Upper lobe of left lung (tissue), 6 donors: ENCODE measurements at regions not wholly inside any gene's neighbourhood (a gene's known extent, or its start where the extent isn't known, plus 50 kb on each side); places are given as distances from the start of the nearest gene placed in this dataset.
A peak's percentile ranks its signal among the peaks of the same experiment; 100 is the strongest.

ENCODE experiments used
- ATAC-seq, 2 donors: fragments of 200-7000 bp; cut with Tn5 transposase; one replicate each; pipeline ENCODE4 v1.9.1; 2022; ENCODE audit warnings: mild to moderate bottlenecking in 2 of 2, moderate library complexity in 2 of 2; ENCODE audit not compliant: low FRiP score in 2 of 2
- DNase-seq, 2 donors: peaks; one replicate each; pipeline ENCODE4 v3.0.0-alpha.2; 2019 to 2020
- H3K27ac ChIP-seq, 4 donors: fragments of 200-600 bp; sonication (generic); one replicate each; pipeline ENCODE4 v1.5.1; 2016 to 2019
- H3K27me3 ChIP-seq, 4 donors: fragments of 200-600 bp; sonication (generic); one replicate each; pipeline ENCODE4 v1.5.1; 2017 to 2019
- H3K36me3 ChIP-seq, 4 donors: fragments of 200-600 bp; sonication (generic); one replicate each; pipeline ENCODE4 v1.5.1; 2016 to 2019
- H3K4me1 ChIP-seq, 4 donors: fragments of 200-600 bp; sonication (generic); one replicate each; pipeline ENCODE4 v1.5.1; 2018 to 2019
- H3K4me3 ChIP-seq, 4 donors: fragments of 200-600 bp; sonication (generic); one replicate each; pipeline ENCODE4 v1.5.1; 2017 to 2019; ENCODE audit warnings: mild to moderate bottlenecking in 2 of 4, moderate library complexity in 1 of 4
- H3K9me3 ChIP-seq, 4 donors: fragments of 200-600 bp; sonication (generic); one replicate each; pipeline ENCODE4 v1.5.1; 2018 to 2019
- EP300 ChIP-seq, 4 donors: sonication (generic); formaldehyde crosslinking; IDR thresholded peaks; one replicate each; pipeline ENCODE4 v1.5.1; 2017; ENCODE audit warnings: antibody characterized with exemption in 4 of 4, control low read depth in 2 of 4
- POLR2A ChIP-seq, 4 donors: fragments of 450-650 bp; IDR thresholded peaks; one replicate each; pipeline ENCODE4 v1.5.1; 2016 to 2017; ENCODE audit warnings: antibody characterized with exemption in 4 of 4, mild to moderate bottlenecking in 2 of 4
- POLR2AphosphoS5 ChIP-seq, 2 donors: sonication (generic); formaldehyde crosslinking; IDR thresholded peaks; one replicate each; pipeline ENCODE4 v1.5.1; 2017; ENCODE audit warnings: antibody characterized with exemption in 2 of 2
- WGBS, 2 donors: methylation state at CpG; one replicate each; pipeline ENCODE4 v1.1.5; 2017 to 2018; 5-methylcytosine and 5-hydroxymethylcytosine counted together
- TF ChIP-seq, protein P1 (sequence below), 6 experiments: fragments of 450-650 bp in 4 of 6; fragments of 200-600 bp in 2 of 6; sonication (generic) in 2 of 6; IDR thresholded peaks; one replicate each; pipeline ENCODE4 v1.5.1; 2016 to 2019; ENCODE audit warnings: antibody characterized with exemption in 6 of 6
- donor health status: DM: no; HTN: no; CAD: no; lungs with moderate emphysema.
- donor health status: DM: no; HTN: yes; CAD: no; lungs with severe emphysema.

DNA sequence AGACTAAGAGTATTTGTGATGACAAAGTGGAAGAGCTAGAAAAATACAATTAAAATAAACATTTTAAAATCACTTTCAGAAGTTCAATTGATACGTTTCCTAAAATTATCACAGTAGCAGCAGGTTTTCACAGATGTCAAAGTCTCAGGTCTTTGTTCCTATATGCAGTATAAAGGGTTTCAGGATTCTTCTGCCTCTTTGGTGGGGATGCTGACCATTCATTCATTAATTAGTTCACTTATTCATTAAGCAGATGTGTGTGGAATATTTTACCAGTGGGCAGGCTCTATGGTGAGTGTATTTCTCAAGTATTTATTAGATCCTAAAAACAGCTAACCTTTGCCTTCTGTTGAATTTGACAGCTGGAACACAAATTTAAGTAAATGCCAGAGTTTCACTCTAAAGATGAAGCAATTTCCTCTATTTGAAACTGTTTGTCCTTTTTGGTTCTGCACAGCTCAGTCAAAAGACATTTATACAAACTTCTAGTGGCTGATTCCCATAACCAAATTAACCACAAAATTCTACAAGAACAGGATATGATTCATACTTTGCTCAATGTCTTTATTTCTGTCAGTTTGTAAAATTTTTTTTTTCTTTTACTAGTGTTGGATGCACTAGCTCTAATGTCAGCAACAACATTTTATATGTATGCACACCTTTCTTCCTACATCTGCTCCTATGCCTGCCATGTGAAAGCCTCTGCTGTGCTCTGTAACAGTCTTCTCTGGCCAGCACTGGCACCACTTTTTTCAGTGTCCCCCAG, 75.9 kb upstream of the PRR16 start:
- ATAC-seq: peak; percentile 26 to 84

DNA sequence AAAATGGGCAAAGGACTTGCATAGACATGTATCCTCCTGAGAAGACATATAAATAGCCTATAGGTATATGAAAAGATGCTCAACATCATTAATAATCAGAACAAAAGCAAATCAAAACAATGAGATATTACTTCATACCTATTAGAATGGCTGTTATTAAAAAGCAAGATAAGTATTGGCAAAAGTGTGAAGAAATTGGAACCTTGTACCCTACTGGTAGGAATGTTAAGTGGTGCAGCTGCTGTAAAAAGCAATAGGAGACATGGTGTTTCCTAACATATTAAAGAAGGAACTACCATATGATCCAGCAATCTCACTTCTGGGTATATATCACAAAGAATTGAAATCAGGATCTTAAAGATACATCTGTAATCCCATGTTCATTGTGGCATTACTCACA, 69.8 kb upstream of the PRR16 start:
- Histone ChIP-seq H3K36me3 (no peaks in the 10 kb centered on the region), H3K4me3 (no peak overlapping the region), H3K27me3 (no peaks in the 10 kb centered on the region), H3K4me1 (no peaks in the 10 kb centered on the region), H3K9me3 (peaks cover 0 to 2% (median under 1%) of the 10 kb centered on the region in 4 donors), H3K27ac (no peak overlapping the region)
- ATAC-seq (no peak), DNase-seq (no peak)
- TF ChIP-seq EP300 (IDR thresholded peaks at IDR 0.05) (no peak), POLR2AphosphoS5 (IDR thresholded peaks at IDR 0.05) (no peak), POLR2A (IDR thresholded peaks at IDR 0.05) (no peak)
- TF ChIP-seq, protein P1, sequence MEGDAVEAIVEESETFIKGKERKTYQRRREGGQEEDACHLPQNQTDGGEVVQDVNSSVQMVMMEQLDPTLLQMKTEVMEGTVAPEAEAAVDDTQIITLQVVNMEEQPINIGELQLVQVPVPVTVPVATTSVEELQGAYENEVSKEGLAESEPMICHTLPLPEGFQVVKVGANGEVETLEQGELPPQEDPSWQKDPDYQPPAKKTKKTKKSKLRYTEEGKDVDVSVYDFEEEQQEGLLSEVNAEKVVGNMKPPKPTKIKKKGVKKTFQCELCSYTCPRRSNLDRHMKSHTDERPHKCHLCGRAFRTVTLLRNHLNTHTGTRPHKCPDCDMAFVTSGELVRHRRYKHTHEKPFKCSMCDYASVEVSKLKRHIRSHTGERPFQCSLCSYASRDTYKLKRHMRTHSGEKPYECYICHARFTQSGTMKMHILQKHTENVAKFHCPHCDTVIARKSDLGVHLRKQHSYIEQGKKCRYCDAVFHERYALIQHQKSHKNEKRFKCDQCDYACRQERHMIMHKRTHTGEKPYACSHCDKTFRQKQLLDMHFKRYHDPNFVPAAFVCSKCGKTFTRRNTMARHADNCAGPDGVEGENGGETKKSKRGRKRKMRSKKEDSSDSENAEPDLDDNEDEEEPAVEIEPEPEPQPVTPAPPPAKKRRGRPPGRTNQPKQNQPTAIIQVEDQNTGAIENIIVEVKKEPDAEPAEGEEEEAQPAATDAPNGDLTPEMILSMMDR (IDR thresholded peaks at IDR 0.05): no peak

More for the DNA sequence above, 75.9 kb upstream of the PRR16 start:
- WGBS, 2 donors: 39 to 57% methylated on average over 1 of the region's 1 CpG
- no peak for DNase-seq
- H3K4me3 ChIP-seq: no peak overlapping the region
- peak overlapping the region in 3 of 4 donors; percentile 33 to 74 (median 46) for H3K27ac ChIP-seq
- no peaks in the 10 kb centered on the region for H3K9me3 ChIP-seq
- no peaks in the 10 kb centered on the region for H3K36me3 ChIP-seq
- no peaks in the 10 kb centered on the region for H3K27me3 ChIP-seq
- peak in 1 of 2 donors; percentile 37 for TF ChIP-seq POLR2AphosphoS5 (IDR thresholded peaks at IDR 0.05)
- TF ChIP-seq, protein P1 (IDR thresholded peaks at IDR 0.05): no peak
- TF ChIP-seq EP300 (IDR thresholded peaks at IDR 0.05): no peak
- no peak for TF ChIP-seq POLR2A (IDR thresholded peaks at IDR 0.05)
- H3K4me1 ChIP-seq: peaks cover 0 to 7% (median 4%) of the 10 kb centered on the region in 4 donors

DNA sequence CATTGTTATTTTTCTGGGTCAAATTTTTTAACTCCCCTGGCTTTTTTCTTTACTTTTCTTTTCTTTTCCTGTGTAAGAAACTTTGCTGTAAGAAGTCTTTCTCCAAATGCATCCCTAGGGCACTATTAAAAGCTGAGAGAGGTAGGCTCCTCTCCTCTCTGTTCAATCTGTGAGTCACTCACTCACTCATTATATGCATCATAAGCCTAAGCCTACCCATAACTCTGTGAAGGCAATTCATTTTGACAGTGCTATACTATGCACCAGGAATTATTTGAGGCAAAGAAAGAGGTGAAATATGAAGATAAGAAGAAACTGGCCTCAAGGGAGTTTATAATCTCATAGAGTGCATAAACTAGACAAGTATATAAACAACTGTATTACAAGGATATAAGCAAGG, 67.9 kb upstream of the PRR16 start:
- TF ChIP-seq POLR2AphosphoS5 (IDR thresholded peaks at IDR 0.05): no peak
- TF ChIP-seq, protein P1 (IDR thresholded peaks at IDR 0.05): no peak
- TF ChIP-seq POLR2A (IDR thresholded peaks at IDR 0.05): no peak
- no peak for TF ChIP-seq EP300 (IDR thresholded peaks at IDR 0.05)
- Histone ChIP-seq H3K36me3 (no peaks in the 10 kb centered on the region), H3K27ac (no peak overlapping the region), H3K9me3 (peaks cover 0 to 4% (median 2%) of the 10 kb centered on the region in 4 donors), H3K4me3 (no peak overlapping the region), H3K27me3 (no peaks in the 10 kb centered on the region), H3K4me1 (no peaks in the 10 kb centered on the region)
- DNase-seq (no peak), ATAC-seq (no peak)

DNA sequence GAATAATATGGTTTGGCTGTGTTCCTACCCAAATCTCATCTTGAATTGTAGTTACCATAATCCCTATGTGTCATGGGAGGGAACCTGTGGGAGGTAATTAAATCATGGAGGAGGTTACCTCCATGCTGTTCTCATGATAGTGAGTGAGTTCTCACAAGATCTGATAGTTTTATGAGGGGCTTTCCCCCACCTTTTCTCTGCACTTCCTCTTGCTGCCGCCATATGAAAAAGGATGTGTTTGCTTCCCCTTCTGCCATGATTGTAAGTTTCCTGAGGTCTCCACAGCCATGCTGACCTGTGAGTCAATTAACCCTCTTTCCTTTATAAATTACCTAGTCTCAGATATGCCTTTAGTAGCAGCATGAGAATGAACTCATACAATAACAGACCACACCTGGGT, 63.7 kb upstream of the PRR16 start:
- no peak overlapping the region for H3K27ac ChIP-seq
- no peak overlapping the region for H3K4me3 ChIP-seq
- no peaks in the 10 kb centered on the region for H3K4me1 ChIP-seq
- peaks cover 0 to 4% (median 2%) of the 10 kb centered on the region in 4 donors for H3K9me3 ChIP-seq
- TF ChIP-seq, protein P1 (IDR thresholded peaks at IDR 0.05): no peak
- TF ChIP-seq EP300 (IDR thresholded peaks at IDR 0.05): no peak
- no peak for TF ChIP-seq POLR2A (IDR thresholded peaks at IDR 0.05)
- TF ChIP-seq POLR2AphosphoS5 (IDR thresholded peaks at IDR 0.05): no peak
- DNase-seq (no peak), ATAC-seq (no peak)
- WGBS, 2 donors: 50 to 92% methylated on average over 1 of the region's 1 CpG
- no peaks in the 10 kb centered on the region for H3K27me3 ChIP-seq
- H3K36me3 ChIP-seq: no peaks in the 10 kb centered on the region

DNA sequence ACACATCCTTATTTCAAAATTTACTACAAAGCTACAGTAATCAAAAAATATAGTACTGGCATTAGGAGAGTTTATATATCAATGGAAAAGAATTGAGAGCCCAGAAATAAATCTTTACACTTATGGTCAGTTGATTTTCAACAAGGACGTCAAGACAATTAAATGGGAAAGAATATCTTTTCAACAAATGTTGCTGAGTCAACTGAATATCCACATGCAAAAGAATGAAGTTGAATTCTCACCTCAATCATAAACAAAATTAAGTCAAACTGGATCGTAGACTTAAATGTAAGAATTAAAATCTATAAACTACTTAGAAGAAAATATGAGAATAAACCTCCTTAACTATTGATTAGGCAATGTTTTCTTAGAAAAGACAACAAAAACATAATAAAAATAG, 61.5 kb upstream of the PRR16 start:
- DNase-seq (no peak), ATAC-seq (no peak)
- TF ChIP-seq, protein P1 (IDR thresholded peaks at IDR 0.05): no peak
- TF ChIP-seq POLR2AphosphoS5 (IDR thresholded peaks at IDR 0.05): no peak
- TF ChIP-seq EP300 (IDR thresholded peaks at IDR 0.05): no peak
- TF ChIP-seq POLR2A (IDR thresholded peaks at IDR 0.05): no peak
- no peaks in the 10 kb centered on the region for H3K36me3 ChIP-seq
- peaks cover 0 to 4% (median 2%) of the 10 kb centered on the region in 4 donors for H3K9me3 ChIP-seq
- WGBS, 2 donors: 84% methylated on average over 2 of the region's 2 CpGs
- no peaks in the 10 kb centered on the region for H3K4me1 ChIP-seq
- H3K4me3 ChIP-seq: no peak overlapping the region
- H3K27me3 ChIP-seq: no peaks in the 10 kb centered on the region
- no peak overlapping the region for H3K27ac ChIP-seq
